CD4-positive, alpha-beta T cell treated with Interleukin-4 for 1 hour (primary cell): ENCODE measurements at regions not wholly inside any gene's neighbourhood (a gene's known extent, or its start where the extent isn't known, plus 50 kb on each side); places are given as distances from the start of the nearest gene placed in this dataset.

Experiments used
- DNase-seq, 2 donors: peaks; one replicate each; pipeline ENCODE4 v3.0.0-alpha.2; 2020 to 2022

DNA sequence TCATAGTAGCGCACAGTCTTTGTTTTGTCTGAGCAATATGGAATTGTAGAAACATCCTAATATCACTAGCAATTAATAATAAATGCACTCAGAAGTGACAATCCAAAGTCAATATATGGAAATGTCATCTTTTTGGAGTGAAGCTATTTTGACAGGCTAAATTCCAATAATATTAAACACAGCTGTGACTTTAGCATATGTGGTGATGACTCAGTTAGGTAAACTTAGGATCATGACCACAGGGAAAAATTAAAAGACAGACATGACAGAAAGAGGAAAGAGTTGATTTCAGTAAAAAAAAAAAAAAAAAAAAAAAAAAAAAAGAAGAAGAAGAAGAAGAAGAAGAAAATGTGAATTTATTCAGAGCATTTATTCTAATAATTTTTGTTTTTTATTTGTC is 1165.7 kb downstream of the NLGN4Y start:
- DNase-seq = no peak

DNA sequence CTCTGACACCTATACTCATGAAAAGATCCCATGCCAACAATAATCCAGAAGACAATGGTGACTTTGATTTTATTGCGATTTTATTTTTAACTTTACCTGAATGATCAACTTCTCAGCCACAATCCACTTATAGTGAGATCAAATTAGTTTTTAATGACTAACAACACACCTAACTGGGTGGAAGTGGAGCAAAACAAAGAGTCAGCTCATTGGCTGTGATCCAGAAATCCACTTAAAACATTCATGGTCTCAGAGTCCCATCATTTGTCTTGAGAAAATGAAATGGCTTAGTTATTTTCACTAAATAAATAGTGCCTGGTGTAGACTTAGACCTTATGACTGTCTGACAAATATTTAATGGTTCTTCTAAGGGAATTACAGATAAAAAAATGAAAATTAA is 1177.8 kb downstream of the NLGN4Y start:
- no peak for DNase-seq

DNA sequence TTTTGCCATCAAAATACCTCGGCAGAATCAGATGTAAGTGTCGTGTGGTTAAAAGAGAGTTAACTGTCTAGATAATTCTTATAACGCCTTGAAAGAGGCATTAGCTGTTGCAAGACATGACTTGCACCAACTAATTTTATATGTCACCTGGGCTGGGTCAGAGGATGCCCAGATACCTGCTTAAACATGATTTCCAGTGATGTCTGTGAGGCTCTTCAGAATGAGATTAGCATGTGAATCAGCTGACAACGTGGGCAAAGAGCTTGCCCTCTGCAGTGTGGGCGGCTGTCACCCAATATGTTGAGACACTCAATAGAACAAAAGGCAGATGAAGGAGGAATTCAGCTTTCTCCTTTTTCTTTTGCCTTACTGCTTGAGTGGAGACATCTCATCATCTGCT is 1180.6 kb downstream of the NLGN4Y start:
- no peak for DNase-seq

DNA sequence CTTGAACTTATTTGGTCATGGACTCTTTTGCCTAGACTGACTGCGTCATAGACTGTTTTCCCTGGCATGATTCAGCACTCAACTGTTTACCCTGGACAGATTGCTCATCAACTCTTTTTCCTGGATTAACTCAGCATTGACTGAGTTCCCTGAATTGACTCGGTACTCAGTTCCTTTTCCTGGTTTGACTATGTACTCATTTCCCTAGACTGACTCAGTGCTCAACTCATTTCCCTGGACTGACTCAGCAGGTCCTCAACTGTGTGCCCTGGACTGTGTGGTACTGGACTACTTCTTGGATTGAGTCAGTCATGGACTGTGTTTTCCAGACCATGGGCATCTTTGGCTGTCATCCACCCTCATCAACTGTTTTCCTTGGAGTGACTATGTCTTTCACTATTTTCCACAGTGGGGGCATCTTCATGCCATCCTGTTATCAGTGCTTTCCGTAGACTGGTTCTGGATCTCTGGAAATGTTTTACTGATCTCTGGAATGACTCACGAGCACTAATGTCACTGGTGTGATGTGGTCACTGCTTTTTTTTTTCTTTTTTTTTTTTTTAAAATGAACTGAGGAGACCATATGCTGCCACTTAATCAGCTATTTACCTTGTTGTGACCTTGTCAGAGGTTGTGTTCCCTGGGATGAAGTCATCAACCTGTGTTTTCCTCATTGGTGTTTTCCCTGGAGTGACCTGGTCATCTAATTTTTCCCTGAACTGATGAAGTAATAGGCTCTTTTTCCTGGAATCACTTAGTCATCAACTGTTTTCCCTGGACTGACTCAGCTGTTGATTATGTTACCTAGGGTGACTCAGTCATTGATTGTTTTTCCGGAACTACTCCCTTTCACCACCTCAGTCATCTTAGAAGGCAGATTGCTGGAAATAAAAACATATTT is 1225.5 kb downstream of the NLGN4Y start:
- DNase-seq = no peak

DNA sequence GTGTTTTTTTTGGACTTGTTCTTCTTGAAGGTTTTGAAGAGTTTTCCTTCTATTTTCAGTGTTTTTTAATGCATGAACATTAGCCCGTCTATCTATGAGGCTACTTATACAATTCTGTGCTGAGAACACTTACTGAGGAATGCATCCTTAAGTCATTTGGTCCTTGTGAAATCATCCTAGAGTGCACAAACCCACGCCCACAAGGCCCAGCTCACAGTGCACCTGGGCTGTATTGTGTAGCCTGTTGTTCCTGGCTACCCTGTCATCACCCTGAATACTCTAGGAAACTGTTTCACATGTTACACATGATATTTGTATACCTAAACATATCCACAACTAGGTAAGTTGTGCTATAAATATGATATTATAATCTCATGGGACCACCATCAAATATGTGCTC is 1226.7 kb downstream of the NLGN4Y start:
- DNase-seq = no peak

DNA sequence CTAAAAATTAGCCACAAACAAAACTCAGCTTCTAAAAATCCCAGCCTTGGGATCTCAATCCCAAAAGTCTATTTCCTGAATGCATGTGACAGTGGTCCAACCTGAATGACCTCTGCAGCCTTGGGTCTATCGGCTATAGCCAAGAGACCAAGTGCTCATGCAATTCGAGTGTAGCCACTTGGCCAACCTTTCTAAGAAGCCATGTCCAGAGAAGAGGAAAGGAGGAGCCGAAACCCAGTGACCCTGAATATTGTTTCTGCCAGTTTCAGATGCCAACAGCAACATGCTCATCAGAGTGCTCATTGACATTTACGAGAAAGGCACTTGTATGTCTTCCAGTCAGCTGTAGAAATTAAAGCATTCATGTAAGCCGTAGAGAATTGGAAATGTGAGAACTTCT is 1231.9 kb downstream of the NLGN4Y start:
- no peak for DNase-seq

DNA sequence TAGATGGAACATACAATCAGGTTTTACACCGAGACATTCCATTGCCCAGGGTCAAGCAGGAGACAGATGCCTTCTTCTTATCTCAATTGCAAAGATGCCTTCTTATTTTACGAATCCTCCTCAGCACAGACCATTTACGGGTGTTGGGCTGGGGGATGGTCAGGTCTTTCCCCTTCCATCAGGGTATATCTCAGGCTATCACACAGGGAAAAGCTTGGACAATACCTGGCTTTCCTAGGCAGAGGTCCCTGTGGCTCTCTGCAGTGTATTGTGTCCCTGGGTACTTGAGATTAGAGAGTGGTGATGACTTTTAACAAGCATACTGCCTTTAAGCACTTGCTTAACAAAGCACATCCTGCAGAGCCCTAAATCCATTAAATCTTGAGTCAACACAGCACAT is 1249.2 kb downstream of the NLGN4Y start:
- no peak for DNase-seq

DNA sequence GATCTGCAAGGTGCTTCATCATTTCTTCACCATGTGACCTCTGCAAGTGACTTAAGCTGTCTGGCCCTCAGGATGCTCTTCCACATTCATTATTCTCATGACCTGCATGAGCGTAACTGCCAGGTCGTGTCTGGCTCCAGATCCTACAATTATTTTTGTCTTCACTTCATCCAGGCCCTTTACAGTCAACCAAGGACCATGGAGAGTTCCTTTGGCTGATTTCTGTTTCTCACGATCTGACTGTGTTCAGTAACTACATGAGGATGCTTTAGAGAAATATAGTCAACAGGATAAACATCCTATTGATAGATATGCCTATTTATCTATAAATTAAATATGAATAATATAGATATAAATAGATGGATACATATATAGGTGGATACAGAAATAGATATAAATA is 1251.6 kb downstream of the NLGN4Y start:
- DNase-seq = no peak

DNA sequence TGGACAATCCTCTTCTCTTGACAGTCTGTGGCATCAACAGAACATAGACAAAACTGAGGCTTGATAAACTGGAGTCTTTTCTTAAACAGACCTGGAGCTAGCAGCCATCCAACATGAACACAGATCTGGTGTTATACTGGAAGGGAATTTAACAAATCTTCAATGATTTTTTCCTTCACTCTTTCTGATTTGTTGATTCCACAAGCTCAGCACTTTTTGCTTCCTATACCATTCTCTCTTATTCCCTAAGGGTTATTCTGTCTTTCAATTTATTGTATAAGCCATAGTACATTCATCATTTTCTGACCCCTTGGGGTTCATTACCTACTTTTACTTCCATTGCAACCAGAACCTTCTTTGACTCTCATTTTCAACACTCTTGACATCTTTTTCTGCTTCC is 1255.6 kb downstream of the NLGN4Y start:
- no peak for DNase-seq

DNA sequence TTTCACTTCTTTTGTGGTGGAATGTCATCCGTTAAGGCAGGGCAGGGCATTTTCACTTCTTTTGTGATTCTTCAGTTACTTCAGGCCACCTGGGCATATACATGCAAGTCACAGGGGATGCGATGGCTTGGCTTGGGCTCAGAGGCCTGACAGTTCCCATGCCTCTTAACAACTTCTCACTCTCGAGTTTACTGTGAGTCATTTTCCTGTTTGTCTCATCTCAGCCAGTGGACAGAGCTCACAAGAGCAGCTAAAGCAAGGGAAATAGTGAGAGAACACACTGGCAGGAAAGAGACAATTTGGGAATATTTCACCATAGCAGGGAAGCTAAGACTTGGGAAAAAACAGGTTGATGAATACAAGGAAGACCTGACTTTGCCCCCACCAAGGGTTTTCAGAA is 1275.7 kb downstream of the NLGN4Y start:
- no peak for DNase-seq

DNA sequence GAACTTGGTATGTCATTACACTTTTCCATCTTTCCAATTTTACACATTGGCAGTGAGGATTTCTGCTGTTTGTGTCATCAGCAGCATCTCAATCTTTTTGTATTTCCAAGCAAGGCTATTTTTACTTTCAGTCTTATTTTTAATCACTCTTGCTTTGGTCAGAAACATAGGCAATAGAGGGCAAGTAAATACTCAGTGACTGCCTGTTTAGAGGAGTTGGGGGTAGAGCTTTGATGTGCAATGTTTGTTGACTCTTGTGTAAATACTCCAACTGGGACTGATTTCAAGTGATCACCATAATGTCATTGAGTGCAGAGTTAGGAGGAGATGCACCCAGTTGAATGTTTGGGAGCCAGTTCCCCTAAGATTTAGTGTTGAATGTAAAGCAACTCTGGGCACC is 1281.7 kb downstream of the NLGN4Y start:
- DNase-seq = no peak

DNA sequence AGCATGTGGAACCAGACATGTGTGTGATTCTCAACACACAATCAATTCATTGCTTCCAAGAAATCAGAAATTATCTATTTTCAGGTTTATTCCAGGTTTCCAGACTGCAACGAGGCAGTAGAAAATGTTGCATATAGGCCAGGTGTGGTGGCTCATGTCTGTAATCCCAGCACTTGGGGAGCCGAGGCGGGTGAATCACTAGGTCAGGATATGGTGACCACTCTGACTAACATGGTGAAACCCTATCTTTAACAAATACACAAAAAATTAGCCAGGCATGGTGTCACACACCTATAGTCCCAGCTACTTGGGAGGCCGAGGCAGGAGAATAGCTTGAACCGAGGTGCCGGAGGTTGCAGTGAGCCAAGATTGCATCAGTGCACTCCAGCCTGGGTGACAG is 1289.9 kb downstream of the NLGN4Y start:
- no peak for DNase-seq
